ENCODE measurements at regions not wholly inside any gene's neighbourhood (a gene's known extent, or its start where the extent isn't known, plus 50 kb on each side); places are given as distances from the start of the nearest gene placed in this dataset.
A peak's percentile ranks its signal among the peaks of the same experiment; 100 is the strongest.
"Not testable (repeated sequence)": the region's sequence is repeated elsewhere in the genome, so short reads cannot be mapped to it uniquely, and the experiment has no call there.

DNA sequence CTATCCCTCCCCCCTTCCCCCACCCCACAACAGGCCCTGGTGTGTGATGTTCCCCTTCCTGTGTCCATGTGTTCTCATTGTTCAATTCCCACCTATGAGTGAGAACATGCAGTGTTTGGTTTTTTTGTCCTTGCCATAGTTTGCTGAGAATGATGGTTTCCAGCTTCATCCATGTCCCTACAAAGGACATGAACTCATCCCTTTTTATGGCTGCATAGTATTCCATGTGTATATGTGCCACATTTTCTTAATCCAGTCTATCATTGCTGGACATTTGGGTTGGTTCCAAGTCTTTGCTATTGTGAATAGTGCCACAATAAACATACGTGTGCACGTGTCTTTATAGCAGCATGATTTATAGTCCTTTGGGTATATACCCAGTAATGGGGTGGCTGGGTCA, 52.3 kb upstream of the MAN1A2 start:
- H3K27me3 ChIP-seq, H3K4me3 ChIP-seq, H3K36me3 ChIP-seq, DNase-seq, H3K9me3 ChIP-seq: not testable (repeated sequence)

DNA sequence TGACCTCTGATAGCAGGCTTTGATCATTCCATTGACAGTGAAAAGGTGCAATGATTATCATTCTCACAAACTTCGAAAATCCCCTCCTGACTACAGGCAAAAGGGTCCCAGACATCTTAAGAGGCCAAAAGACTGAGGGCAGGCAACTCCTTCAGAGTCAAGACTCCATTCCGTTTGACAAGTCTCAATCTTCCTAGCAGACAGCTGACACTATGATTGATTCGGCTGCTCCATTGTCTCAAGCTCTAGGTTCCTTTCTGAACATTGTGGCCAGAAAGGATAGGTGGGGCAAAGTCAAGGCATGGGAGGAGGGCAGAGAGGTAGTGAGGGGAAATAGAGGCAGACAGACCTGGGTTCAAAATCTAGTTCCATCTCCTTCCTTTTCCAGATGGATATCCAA, 53.7 kb upstream of the MAN1A2 start:
- DNase-seq = no peak
- Histone ChIP-seq H3K9me3 (no peaks in the 10 kb centered on the region), H3K4me3 (no peak overlapping the region), H3K27me3 (no peaks in the 10 kb centered on the region), H3K36me3 (no peaks in the 10 kb centered on the region)

DNA sequence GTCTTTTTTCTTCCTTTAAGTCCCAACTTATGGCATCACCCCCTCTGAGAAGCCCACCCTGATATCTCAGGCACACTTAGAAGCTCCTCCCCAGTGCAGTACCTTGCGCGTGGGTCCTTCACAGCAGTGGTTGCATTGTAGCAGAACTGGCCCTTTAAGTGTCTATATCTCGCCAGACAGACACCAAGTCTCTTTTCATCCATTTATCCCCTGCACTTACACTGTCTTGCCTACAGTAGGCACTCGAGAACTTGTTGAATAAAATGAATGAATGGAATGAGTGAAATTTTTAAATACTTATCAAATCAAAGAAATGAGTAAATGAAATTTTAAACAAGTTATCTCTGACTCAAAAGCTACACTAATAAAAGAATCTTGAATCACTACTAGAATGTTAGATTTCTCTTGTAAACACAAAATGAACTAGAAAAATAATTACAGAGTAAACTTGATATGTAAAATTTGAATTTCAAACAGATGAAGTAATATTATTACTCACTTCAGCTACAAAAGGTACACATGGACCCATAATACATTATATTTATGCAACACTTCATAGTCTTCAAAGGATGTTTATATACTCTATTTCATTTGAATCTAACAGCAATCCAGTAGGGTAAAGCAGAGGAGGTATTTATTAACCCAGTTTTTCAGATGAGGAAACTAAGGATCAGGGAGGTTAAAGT, 54.7 kb upstream of the MAN1A2 start:
- no peaks in the 10 kb centered on the region for H3K9me3 ChIP-seq
- H3K4me3 ChIP-seq = no peak overlapping the region
- DNase-seq = peak; percentile 8
- H3K36me3 ChIP-seq = no peaks in the 10 kb centered on the region
- no peaks in the 10 kb centered on the region for H3K27me3 ChIP-seq

DNA sequence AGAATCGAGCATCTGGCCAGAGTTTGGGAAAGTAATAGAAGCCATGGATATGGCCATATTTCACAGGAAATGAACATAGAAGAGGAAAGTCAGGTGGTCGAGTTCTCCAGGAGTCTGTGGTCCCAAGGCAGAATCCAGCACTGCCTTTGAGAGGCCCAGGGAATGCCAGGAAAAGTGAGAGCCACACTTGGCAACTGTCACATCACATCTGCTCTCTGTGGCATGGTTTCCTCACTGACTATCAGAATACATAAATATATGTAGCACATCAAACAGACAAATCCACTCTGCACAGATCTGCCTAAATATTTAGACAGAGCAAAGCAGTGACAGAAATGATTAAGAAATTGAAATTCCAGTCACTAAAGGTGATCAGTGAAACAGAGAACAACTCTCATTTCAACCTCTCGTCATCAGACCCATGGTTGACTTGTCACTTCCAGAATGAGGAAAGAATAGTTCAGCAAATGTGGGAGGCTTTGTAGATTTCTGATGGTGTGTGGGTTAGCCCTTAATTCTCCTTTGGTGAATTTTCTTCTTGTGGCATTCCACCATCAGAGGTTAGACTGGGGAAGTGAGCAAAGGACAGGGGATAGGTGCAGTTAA, 58.8 kb upstream of the MAN1A2 start:
- H3K27me3 ChIP-seq = no peaks in the 10 kb centered on the region
- no peak for DNase-seq
- no peaks in the 10 kb centered on the region for H3K9me3 ChIP-seq
- H3K36me3 ChIP-seq = no peaks in the 10 kb centered on the region
- H3K4me3 ChIP-seq = no peak overlapping the region

DNA sequence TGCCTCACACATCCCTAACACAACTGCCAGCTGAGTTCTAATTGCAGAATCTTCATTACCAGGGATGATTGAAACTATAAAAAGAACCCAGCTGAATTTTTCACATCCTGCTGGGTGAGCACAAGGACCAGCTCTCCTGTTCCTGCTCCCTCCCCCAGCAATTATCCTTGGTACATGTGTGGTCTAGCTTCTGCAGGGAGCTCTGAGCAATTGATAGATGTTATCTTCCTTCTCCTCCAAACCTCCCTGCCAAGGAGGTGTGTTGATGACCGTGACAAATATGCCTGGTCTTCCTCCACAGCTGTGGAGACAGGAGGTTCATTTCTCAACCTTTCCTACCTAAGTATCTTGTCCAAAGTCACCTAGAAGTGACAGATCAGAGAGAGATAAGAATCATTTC, 65.3 kb upstream of the MAN1A2 start:
- no peak for DNase-seq
- H3K4me3 ChIP-seq = no peak overlapping the region
- H3K9me3 ChIP-seq = no peaks in the 10 kb centered on the region
- no peaks in the 10 kb centered on the region for H3K27me3 ChIP-seq
- H3K36me3 ChIP-seq = no peaks in the 10 kb centered on the region

DNA sequence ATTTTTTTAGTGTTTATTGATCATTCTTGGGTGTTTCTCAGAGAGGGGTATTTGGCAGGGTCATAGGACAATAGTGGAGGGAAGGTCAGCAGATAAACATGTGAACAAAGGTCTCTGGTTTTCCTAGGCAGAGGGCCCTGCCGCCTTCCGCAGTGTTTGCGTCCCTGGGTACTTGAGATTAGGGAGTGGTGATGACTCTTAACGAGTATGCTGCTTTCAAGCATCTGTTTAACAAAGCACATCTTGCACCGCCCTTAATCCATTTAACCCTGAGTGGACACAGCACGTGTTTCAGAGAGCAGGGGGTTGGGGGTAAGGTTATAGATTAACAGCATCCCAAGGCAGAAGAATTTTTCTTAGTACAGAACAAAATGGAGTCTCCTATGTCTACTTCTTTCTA, 67.1 kb upstream of the MAN1A2 start:
- not testable (repeated sequence) for H3K4me3 ChIP-seq, DNase-seq, H3K36me3 ChIP-seq, H3K9me3 ChIP-seq, H3K27me3 ChIP-seq

DNA sequence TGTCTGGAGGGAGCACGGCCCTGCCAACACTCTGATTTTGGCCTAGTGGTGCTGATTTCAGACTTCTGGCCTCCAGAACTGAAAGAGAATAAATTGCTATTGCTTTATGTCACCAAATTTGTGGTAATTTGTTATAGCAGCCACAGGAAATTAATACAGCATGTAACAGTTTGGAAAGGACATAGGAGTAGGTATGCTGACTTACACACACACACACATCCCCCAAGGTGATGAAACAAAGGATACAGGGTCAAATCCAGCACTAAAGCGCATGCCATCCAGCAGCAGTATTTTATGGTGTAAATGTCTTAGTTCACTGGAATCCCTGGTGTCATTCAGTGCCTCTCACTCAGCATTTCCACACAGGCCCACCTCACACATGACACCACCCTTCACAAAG, 72.2 kb upstream of the MAN1A2 start:
- H3K27me3 ChIP-seq = no peaks in the 10 kb centered on the region
- no peak overlapping the region for H3K4me3 ChIP-seq
- no peaks in the 10 kb centered on the region for H3K9me3 ChIP-seq
- DNase-seq = peak; percentile 5
- no peaks in the 10 kb centered on the region for H3K36me3 ChIP-seq

DNA sequence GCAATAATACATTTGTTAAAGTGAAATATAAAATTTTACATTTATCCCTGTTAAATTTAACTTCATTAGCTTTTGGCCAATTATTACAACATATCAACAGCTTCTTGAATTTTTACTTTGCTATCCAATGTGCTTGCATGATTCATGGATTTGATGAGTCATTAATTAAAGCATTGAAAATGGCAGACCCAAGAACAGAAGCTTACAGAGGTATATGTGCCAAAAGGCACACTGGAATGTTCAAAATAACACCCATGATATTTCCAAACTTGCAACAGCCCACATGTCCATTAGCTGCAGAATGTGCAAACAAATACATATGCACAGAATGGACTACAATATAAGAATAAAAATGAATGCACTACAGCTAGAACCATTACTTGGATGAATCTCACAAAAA, 76.4 kb upstream of the MAN1A2 start:
- H3K27me3 ChIP-seq = no peaks in the 10 kb centered on the region
- no peak for DNase-seq
- H3K9me3 ChIP-seq = no peaks in the 10 kb centered on the region
- H3K4me3 ChIP-seq = no peak overlapping the region
- no peaks in the 10 kb centered on the region for H3K36me3 ChIP-seq

DNA sequence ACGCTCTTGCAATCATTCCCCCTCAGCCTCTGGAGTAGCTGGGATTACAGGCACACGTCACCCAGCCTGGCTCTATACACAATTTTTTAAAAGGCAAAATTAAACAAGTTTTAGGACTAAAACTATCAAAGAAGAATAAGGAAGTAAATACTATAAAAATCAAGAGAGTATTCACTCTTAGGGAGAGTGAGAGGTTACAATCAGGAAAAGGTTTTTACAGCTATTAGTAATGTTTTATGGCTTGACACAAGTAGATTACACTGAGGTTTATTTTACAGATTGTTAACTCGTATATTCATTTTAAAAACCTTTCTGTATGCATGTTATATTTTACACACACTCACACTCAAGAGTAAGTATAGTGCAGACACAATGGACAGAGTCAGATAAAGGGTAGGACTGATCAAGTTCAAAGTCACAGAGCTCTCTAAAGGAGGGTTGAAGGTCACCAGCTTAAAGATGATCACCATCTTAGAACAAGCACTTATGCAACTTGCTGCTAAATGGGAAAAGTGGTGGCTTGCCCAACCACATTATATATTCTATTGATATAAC, 77.9 kb upstream of the MAN1A2 start:
- no peak for DNase-seq
- Histone ChIP-seq H3K4me3 (no peak overlapping the region), H3K27me3 (no peaks in the 10 kb centered on the region), H3K9me3 (no peaks in the 10 kb centered on the region), H3K36me3 (no peaks in the 10 kb centered on the region)

DNA sequence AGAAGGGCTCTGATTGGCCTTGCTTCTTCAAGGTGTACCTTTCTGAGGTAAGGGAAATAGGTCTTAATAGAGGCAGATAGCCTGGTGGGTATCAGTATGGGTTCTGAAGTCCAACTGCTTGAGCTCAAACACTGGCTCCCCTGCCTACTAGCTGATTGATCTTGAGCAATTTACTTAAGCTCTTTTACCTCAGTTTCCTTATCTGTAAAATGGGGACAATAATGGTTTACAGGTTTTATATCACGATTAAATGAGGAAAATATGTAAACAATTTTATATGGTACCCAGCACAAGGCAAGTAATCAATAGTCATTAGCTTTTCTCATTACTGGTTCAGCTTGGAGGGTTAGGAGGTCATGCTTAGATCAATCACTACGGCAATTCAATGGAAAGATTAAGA, 75.8 kb upstream of the VTCN1 start:
- DNase-seq = no peak
- no peaks in the 10 kb centered on the region for H3K9me3 ChIP-seq
- H3K27me3 ChIP-seq = no peaks in the 10 kb centered on the region
- no peak overlapping the region for H3K4me3 ChIP-seq
- H3K36me3 ChIP-seq = no peaks in the 10 kb centered on the region

DNA sequence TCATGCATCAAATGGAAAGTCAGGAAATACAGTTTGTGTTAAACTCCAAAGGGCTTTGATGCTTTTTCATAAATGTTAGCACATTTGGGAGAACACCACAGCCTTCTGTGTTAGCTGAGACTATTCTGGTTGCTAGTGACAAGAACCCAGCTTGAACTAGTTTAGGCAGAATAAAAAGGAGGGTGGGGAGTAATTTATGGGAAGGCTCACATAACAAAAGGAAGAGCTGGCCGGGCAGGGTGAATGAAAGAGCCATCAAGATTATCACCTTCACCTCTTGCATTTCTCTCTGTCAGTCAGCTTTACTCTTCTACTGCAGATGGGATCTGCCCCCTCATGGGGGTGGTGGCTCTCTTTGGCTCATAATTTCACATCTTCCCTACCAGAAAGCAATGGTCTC, 75.4 kb upstream of the VTCN1 start:
- H3K27me3 ChIP-seq = no peaks in the 10 kb centered on the region
- H3K9me3 ChIP-seq = no peaks in the 10 kb centered on the region
- H3K4me3 ChIP-seq = no peak overlapping the region
- H3K36me3 ChIP-seq = no peaks in the 10 kb centered on the region
- no peak for DNase-seq

DNA sequence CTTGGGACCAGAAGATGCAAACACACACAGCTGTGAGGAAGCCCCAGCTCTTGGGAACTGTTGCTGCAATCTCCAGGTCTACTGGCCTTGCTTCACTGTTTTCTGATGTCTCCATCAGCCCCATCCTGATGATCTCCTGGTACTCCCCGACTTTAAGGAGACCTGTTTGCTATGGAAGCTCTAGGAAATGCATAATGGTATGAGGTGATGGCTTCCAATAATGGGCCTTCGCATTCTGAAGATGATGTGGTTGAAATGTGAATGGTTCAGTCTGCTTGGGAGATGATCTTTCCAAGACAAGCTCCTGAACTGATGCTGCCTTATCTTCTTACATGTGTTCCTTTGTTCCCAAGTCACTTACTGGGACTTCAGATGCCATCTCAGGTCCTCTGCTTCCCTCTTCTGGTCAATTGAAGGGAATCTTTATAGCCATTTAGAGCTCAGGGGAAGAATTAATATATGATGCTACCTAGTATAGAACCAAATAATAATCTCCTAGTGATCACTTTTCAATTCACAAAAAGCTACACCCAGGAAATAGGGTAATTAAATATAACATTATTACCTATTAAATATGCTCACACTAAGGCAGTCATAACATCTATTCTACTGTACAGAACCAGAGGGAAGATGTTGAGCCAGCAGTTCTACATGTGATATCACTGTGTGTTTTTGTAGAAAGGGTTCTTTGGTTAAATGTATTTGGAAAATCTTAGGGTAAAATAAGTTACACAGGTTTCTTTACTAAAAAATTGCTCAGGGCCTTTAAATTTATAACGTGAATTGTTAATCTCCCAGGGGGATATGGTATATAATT, 73.9 kb upstream of the VTCN1 start:
- no peaks in the 10 kb centered on the region for H3K9me3 ChIP-seq
- no peak overlapping the region for H3K4me3 ChIP-seq
- no peak for DNase-seq
- H3K36me3 ChIP-seq = no peaks in the 10 kb centered on the region
- H3K27me3 ChIP-seq = no peaks in the 10 kb centered on the region

DNA sequence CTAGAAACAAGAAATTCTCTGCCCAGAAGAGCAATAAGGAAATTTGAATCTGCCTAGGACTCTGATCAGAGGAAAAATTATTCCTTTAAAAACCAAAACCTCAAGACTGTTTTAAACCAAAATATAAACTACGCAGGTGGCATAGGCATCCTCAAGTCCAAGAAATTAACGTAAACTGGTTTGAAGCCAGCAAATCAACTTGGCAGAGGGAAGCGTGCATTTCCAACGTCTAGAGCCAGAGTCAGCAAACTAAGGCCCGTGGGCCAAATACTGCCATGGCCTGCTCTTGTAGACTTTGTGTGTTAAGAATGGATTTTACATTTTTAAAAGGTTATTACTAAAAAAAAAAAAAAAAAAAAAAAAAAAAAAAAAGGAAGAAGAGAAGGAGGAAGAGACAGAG, 67.8 kb upstream of the VTCN1 start:
- no peaks in the 10 kb centered on the region for H3K9me3 ChIP-seq
- H3K36me3 ChIP-seq = no peaks in the 10 kb centered on the region
- peak; percentile 9 for DNase-seq
- no peaks in the 10 kb centered on the region for H3K27me3 ChIP-seq
- H3K4me3 ChIP-seq = no peak overlapping the region

DNA sequence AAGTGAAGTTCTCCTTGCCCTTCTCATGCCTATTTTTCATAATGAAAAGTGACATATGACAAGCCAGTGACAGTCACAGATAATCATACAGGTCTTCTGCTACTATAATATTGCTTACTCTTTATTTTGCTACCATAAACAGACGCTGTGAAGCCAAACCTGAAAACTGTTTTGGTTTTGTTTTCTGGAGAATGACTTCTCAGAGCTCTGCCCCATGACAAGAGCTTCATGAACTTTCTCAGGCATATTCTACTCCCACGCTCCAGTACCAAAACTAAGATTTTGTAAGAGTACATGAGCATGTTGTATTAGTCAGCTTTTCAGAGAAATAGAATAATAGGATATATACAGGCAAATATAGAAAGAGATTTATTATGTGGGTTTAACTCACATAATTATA, 64.3 kb upstream of the VTCN1 start:
- H3K4me3 ChIP-seq = no peak overlapping the region
- H3K9me3 ChIP-seq = no peaks in the 10 kb centered on the region
- no peaks in the 10 kb centered on the region for H3K36me3 ChIP-seq
- DNase-seq = no peak
- no peaks in the 10 kb centered on the region for H3K27me3 ChIP-seq

DNA sequence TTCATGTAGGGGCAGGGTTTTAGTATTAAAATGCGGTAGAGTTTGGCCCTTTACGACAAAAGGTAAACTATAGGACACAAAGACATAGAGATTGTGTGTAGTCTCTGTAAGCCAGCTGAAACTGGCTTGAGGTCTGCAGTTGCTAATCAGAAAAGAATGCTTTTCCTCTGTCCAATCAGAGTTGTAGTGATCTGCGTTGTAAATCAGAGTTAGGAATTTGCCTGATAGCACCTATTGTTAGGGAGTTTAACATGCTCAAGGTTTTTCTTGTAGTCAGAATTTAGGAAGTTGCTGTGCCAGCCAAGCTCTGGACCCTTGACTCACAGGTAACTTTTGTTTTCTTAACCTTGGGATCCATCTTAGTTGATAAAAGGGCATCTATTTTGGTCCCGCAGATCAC, 61.2 kb upstream of the VTCN1 start:
- H3K9me3 ChIP-seq = peaks cover under 1% of the 10 kb centered on the region
- H3K4me3 ChIP-seq = no peak overlapping the region
- H3K27me3 ChIP-seq = no peaks in the 10 kb centered on the region
- no peaks in the 10 kb centered on the region for H3K36me3 ChIP-seq
- no peak for DNase-seq

DNA sequence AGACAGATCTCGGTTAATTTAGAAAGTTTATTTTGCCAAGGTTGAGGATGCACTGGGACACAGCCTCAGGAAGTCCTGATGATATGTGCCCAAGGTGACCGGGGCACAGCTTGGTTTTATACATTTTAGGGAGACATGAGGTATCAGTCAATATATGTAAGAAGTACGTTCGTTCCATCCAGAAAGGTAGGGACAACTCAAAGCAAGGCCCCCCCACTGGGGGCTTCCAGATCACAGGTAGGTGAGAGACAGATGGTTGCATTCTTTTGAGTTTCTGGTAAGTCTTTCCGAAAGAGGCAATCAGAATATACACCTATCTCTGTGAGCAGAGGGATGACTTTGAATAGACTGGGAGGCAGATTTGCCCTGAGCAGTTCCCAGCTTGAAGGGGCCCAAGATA, 60.4 kb upstream of the VTCN1 start:
- no peak for DNase-seq
- no peaks in the 10 kb centered on the region for H3K36me3 ChIP-seq
- H3K4me3 ChIP-seq = no peak overlapping the region
- H3K27me3 ChIP-seq = no peaks in the 10 kb centered on the region
- H3K9me3 ChIP-seq = peaks cover 4% of the 10 kb centered on the region

DNA sequence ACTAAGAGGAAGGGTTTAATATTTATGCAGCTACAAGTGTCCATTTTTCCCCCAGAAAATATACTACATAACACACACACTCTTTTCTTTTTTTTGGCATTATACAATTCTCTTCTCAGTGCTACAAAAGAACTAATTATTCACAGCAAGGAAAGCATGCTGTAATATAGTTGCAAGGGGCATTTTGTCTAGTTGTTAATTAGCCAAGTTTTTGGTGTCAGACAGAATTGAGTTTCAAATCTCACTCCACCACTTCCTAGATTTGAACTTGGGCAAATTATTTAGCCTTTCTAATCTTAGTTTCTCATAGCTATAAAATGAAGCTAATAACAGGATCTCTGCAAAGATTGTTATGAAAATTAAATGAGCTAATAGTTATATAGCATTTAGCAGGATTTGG, 60.0 kb upstream of the VTCN1 start:
- DNase-seq = no peak
- Histone ChIP-seq H3K36me3 (no peaks in the 10 kb centered on the region), H3K9me3 (peaks cover 4% of the 10 kb centered on the region), H3K4me3 (no peak overlapping the region), H3K27me3 (no peaks in the 10 kb centered on the region)

Data from MG63 (cell line).